ENCODE measurements at regions not wholly inside any gene's neighbourhood (a gene's known extent, or its start where the extent isn't known, plus 50 kb on each side); places are given as distances from the start of the nearest gene placed in this dataset.

GRCh38 chr7:131947661-131948060, 391.2 kb upstream of the PODXL start:
- TF ChIP-seq, protein P1, sequence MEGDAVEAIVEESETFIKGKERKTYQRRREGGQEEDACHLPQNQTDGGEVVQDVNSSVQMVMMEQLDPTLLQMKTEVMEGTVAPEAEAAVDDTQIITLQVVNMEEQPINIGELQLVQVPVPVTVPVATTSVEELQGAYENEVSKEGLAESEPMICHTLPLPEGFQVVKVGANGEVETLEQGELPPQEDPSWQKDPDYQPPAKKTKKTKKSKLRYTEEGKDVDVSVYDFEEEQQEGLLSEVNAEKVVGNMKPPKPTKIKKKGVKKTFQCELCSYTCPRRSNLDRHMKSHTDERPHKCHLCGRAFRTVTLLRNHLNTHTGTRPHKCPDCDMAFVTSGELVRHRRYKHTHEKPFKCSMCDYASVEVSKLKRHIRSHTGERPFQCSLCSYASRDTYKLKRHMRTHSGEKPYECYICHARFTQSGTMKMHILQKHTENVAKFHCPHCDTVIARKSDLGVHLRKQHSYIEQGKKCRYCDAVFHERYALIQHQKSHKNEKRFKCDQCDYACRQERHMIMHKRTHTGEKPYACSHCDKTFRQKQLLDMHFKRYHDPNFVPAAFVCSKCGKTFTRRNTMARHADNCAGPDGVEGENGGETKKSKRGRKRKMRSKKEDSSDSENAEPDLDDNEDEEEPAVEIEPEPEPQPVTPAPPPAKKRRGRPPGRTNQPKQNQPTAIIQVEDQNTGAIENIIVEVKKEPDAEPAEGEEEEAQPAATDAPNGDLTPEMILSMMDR (conservative IDR thresholded peaks at IDR 0.05; ENCODE audit: control insufficient read depth, insufficient read depth, low read depth, low read length): no peak
- DNase-seq (ENCODE audit: low read depth): no peak
- no peak overlapping the region for H3K4me3 ChIP-seq (ENCODE audit: control insufficient read depth, low read depth, low read length)

DNA sequence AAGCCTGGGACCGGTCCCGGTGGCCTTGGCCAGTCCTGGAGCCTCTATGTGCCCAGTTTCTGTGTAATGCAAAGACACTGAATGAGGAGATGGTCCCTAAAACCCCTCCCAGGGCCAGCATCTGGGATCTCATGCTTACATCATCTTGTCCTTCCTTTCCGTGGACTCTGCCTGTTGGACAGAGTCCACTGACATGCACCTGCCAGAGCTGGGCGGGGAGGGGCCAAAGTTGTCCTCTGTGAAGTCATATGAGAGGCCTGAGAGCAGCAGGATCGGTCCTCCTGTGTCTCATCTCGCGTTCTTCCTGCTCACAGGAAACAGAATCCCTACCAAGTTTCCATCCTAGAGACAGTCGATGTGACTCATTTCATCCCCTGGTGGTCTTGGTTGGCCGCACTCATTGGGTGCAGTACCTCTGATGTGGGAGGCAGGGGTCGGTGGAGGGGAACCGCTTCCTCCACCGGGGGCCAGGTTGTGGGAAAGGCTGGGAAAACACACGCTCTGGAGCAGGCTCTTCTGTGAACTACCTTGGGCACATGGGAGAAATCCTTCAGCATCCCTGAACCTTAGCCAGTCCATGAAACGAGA, 389.6 kb upstream of the PODXL start:
- no peak for DNase-seq (ENCODE audit: low read depth)
- TF ChIP-seq, protein P1 (conservative IDR thresholded peaks at IDR 0.05; ENCODE audit: control insufficient read depth, insufficient read depth, low read depth, low read length): no peak
- H3K4me3 ChIP-seq (ENCODE audit: control insufficient read depth, low read depth, low read length): no peak overlapping the region

DNA sequence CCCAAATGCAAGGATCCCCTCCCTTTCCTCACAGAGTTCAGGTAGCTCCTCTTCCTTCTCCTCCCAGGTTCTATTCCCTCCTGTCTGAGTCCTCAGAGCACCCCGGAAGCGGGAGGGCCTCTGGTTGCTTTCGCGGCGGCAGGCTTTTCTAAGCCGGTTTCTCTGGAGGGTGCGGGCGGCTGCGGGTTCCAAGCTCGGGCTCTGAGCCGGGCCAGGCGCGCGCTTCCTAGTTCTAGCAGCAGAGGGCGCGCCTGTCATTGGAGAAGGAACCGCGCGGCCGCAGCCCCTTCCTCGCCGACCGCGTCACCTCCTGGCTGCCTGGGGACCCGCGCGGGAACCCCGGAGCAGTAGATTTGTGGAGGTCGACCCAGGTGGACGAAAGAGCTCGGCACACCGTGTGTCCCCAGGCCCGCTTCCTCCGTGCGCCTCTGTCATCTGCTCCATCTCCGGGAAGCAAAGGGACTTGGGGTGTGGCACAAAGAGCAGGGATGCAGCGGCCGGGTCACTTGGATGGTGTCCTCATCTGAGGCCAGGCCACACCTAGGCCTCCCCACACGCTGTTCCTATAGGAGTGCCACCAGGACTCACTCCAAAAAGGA, 389.0 kb upstream of the PODXL start:
- H3K4me3 ChIP-seq (ENCODE audit: control insufficient read depth, low read depth, low read length): no peak overlapping the region
- TF ChIP-seq, protein P1 (conservative IDR thresholded peaks at IDR 0.05; ENCODE audit: control insufficient read depth, insufficient read depth, low read depth, low read length): peak; percentile 57
- peak; percentile 12 for DNase-seq (ENCODE audit: low read depth)

DNA sequence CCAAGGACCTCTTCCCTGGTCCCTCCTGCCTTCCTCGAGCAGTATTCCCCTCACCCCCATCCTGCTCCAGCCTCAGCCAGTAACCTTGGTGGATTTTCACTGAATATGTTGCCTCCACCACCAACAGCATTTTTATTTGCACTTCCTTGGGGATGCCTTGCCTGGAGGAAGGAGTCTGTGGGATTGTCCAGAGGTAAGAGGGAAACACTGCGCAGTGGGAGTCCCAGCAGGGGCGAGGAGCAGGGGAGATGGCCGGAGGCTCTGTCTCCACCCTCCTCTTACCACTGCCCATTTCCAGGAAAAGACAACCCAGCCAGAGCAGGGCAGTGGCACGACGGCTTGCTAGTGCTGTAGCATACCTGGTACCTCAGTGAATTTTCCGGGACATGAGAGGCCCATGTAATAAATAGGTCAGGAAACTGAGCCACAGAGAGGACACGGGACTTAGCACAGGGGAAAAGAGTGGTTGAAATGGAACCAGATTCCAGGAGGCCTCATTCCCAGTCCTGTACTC, 388.2 kb upstream of the PODXL start:
- H3K4me3 ChIP-seq (ENCODE audit: control insufficient read depth, low read depth, low read length): no peak overlapping the region
- no peak for DNase-seq (ENCODE audit: low read depth)
- TF ChIP-seq, protein P1 (conservative IDR thresholded peaks at IDR 0.05; ENCODE audit: control insufficient read depth, insufficient read depth, low read depth, low read length): no peak

- H3K4me3 ChIP-seq (ENCODE audit: control insufficient read depth, low read depth, low read length): no peak overlapping the region
- TF ChIP-seq, protein P1 (conservative IDR thresholded peaks at IDR 0.05; ENCODE audit: control insufficient read depth, insufficient read depth, low read depth, low read length): no peak
- DNase-seq (ENCODE audit: low read depth): no peak
Observed at GRCh38 chr7:131943646-131944045, 387.2 kb upstream of the PODXL start.

GRCh38 chr7:131943211-131943610, 386.8 kb upstream of the PODXL start:
- TF ChIP-seq, protein P1 (conservative IDR thresholded peaks at IDR 0.05; ENCODE audit: control insufficient read depth, insufficient read depth, low read depth, low read length): no peak
- no peak for DNase-seq (ENCODE audit: low read depth)
- no peak overlapping the region for H3K4me3 ChIP-seq (ENCODE audit: control insufficient read depth, low read depth, low read length)

Data from fibroblast of mammary gland (primary cell).